Lower lobe of right lung (tissue), 2 donors: ENCODE measurements at regions not wholly inside any gene's neighbourhood (a gene's known extent, or its start where the extent isn't known, plus 50 kb on each side); places are given as distances from the start of the nearest gene placed in this dataset.
"Not testable (repeated sequence)": the region's sequence is repeated elsewhere in the genome, so short reads cannot be mapped to it uniquely, and the experiment has no call there.

Experiments used
- ATAC-seq, 2 donors: fragments of 200-7000 bp; cut with Tn5 transposase; one replicate each; pipeline ENCODE4 v1.9.1; 2020 to 2022; ENCODE audit warnings: mild to moderate bottlenecking in 2 of 2, moderate library complexity in 2 of 2
- DNase-seq: peaks from one replicate; pipeline ENCODE4 v3.0.0-alpha.2; 2020
- H3K27ac ChIP-seq: fragments of 200-600 bp; one replicate; pipeline ENCODE4 v1.8.0; 2022
- H3K27me3 ChIP-seq: fragments of 200-600 bp; one replicate; pipeline ENCODE4 v1.8.0; 2022; ENCODE audit warnings: low read depth
- H3K36me3 ChIP-seq: fragments of 200-600 bp; one replicate; pipeline ENCODE4 v1.8.0; 2022; ENCODE audit warnings: mild to moderate bottlenecking
- H3K4me1 ChIP-seq: fragments of 200-600 bp; one replicate; pipeline ENCODE4 v1.8.0; 2022
- H3K4me3 ChIP-seq: fragments of 200-600 bp; one replicate; pipeline ENCODE4 v1.8.0; 2022; ENCODE audit warnings: mild to moderate bottlenecking
- H3K9me3 ChIP-seq: fragments of 200-600 bp; one replicate; pipeline ENCODE4 v1.8.0; 2022
- intact Hi-C: fragments of 100-400 bp; cut with DNase I; formaldehyde crosslinking; loops from one replicate; pipeline ENCODE4 v1.11.0; 2022
- TF ChIP-seq, protein P1 (sequence below): fragments of 200-600 bp; IDR thresholded peaks from one replicate; pipeline ENCODE4 v1.8.0; 2022; ENCODE audit warnings: antibody characterized with exemption, mild to moderate bottlenecking
- donor health status: DM: no; HTN: yes; CAD: no; lungs with severe emphysema.

DNA sequence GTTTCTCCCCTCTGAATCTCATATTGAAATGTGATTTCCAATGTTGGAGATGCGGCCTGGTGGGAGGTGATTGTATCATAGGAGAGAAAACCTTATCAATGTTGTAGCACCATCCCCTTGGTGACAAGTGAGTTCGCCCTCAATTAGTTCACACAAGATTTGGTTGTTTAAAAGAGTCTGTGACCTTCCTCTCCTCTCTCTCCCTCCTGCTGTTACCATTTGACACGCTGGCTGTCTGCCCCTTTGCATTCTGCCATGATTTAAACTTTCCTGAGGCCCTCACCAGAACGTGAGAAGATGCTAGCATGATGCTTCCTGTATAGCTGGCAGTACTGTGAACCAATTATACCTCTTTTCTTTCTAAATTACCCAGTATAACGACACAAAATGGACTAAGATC is 730.9 kb upstream of the PRMT6 start:
- ATAC-seq (no peak), DNase-seq (no peak)
- H3K36me3 ChIP-seq: no peaks in the 10 kb centered on the region
- TF ChIP-seq, protein P1, sequence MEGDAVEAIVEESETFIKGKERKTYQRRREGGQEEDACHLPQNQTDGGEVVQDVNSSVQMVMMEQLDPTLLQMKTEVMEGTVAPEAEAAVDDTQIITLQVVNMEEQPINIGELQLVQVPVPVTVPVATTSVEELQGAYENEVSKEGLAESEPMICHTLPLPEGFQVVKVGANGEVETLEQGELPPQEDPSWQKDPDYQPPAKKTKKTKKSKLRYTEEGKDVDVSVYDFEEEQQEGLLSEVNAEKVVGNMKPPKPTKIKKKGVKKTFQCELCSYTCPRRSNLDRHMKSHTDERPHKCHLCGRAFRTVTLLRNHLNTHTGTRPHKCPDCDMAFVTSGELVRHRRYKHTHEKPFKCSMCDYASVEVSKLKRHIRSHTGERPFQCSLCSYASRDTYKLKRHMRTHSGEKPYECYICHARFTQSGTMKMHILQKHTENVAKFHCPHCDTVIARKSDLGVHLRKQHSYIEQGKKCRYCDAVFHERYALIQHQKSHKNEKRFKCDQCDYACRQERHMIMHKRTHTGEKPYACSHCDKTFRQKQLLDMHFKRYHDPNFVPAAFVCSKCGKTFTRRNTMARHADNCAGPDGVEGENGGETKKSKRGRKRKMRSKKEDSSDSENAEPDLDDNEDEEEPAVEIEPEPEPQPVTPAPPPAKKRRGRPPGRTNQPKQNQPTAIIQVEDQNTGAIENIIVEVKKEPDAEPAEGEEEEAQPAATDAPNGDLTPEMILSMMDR: no peak
- no peaks in the 10 kb centered on the region for H3K9me3 ChIP-seq
- H3K4me3 ChIP-seq: no peak overlapping the region
- no peaks in the 10 kb centered on the region for H3K27me3 ChIP-seq
- H3K27ac ChIP-seq: no peak overlapping the region
- no peaks in the 10 kb centered on the region for H3K4me1 ChIP-seq
- intact Hi-C loops: no loop called here

DNA sequence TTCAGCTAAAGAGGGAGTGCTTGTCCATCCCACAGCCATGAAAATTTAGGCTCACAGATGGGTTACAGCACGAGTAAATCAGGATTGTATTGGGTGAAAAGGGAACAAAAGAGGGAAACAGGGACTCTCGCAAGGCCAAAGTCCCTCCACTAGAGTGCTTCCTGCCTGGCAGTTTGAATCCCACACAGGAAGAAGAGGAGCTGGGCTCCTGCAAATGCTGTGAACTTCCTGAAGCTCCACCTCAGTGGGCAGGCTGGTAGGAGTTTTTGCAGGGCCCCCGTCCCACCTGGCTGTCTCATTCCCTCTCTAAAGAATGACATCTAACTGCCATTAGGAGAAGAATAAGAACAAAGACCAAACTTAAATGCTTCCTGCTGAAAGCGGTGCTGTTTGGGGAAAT is 712.0 kb upstream of the PRMT6 start:
- Histone ChIP-seq H3K4me1 (no peaks in the 10 kb centered on the region), H3K4me3 (no peak overlapping the region), H3K27me3 (no peaks in the 10 kb centered on the region), H3K36me3 (no peaks in the 10 kb centered on the region), H3K27ac (no peak overlapping the region), H3K9me3 (no peaks in the 10 kb centered on the region)
- no peak for ATAC-seq
- no peak for DNase-seq
- TF ChIP-seq, protein P1: no peak
- intact Hi-C loops: no loop called here

DNA sequence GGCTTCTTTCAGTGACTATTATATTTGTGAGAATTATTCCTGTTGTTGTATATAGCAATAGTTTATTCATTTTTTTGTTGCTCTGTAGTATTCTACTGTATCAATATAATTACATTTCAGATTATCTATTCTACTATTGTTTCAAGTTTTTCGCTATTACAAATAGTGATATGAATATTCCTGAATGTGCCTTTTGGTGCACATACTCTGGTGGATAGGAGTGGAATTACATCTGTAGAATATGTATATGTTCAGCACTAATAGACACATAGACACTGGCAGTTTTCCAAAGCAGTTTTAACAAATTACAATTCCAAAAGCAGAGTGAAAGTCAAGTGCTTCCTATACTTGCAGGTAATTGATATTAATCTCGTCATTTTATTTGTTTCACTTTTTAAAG is 696.2 kb upstream of the PRMT6 start:
- H3K4me3 ChIP-seq: no peak overlapping the region
- H3K9me3 ChIP-seq: peaks cover 8% of the 10 kb centered on the region
- H3K27ac ChIP-seq: no peak overlapping the region
- no peaks in the 10 kb centered on the region for H3K27me3 ChIP-seq
- H3K36me3 ChIP-seq: no peaks in the 10 kb centered on the region
- TF ChIP-seq, protein P1: no peak
- intact Hi-C loops: no loop called here
- no peaks in the 10 kb centered on the region for H3K4me1 ChIP-seq
- ATAC-seq (no peak), DNase-seq (no peak)

DNA sequence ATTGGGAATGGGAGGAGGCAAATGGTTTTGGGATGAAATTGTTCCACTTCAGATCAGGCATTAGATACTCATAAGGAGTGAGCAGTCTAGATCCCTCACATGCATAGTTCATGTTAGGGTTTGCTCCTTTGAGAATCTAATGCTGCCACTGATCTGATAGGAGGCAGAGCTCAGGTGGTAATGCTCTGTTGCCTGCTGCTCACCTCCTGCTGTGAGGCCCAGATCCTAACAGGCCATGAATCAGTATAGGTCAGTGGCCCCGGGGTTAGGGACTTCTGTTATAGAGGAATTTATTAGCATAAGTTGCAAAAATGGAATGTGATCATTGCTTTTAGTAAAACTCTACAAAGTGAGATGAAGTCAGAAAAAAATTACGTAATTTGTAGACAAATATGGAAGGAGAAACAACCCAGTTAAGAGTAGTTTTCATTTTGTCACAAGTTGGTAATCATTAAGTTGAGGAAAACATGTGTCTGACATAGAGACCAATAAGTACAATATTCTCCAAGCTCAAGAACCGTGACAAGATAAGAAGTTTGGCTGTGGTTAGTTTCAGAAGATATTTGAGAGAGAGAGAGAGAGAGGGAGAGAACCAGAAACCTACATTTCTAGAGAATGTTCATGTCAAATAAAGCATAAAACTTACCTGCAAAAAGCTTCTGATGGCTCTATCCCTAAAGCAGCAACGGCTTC is 689.7 kb upstream of the PRMT6 start:
- TF ChIP-seq, protein P1: no peak
- H3K27me3 ChIP-seq: no peaks in the 10 kb centered on the region
- intact Hi-C loops: no loop called here
- H3K36me3 ChIP-seq: no peaks in the 10 kb centered on the region
- H3K9me3 ChIP-seq: no peaks in the 10 kb centered on the region
- ATAC-seq (no peak), DNase-seq (no peak)
- H3K4me1 ChIP-seq: no peaks in the 10 kb centered on the region
- no peak overlapping the region for H3K27ac ChIP-seq
- no peak overlapping the region for H3K4me3 ChIP-seq

DNA sequence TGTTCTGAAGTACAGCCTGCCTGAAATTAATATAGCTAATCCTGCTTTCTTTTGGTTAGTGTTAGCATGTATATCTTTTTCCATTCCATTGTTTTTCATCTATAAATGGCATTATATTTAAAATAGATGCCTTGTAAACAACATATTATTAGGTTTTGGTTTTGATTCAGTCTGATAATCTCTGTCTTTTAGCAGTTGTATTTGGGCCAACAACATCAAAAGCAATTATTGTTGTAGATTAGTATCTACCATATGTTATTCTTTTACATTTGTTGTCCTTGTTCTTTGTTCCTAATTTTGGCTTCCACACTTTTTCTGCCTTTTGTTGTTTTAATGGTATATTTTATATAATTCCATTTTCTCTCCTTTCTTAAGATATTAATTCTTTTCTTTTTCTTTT is 678.2 kb upstream of the PRMT6 start:
- Histone ChIP-seq H3K9me3 (no peaks in the 10 kb centered on the region), H3K4me1 (no peaks in the 10 kb centered on the region), H3K36me3 (no peaks in the 10 kb centered on the region), H3K27ac (no peak overlapping the region), H3K27me3 (no peaks in the 10 kb centered on the region), H3K4me3 (no peak overlapping the region)
- intact Hi-C loops: no loop called here
- DNase-seq (no peak), ATAC-seq (no peak)
- TF ChIP-seq, protein P1: no peak

DNA sequence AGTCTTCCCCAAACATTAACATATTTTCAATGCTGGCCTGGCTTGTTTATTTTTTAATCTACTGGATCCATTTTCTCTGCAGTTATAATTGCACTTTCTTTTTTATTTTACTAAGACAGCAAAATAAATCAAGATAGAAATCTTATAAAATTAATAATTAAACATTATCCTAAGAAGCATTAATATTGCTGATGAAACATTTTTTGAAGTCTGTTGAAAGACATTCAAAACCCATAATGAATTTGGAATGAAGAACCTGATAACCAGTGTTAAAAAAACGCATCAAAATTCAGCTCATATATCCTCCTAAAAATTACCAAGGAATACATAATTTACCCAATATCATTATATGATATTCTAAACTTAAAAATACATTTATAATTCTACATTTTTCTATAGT is 675.7 kb upstream of the PRMT6 start:
- intact Hi-C loops: no loop called here
- ATAC-seq (no peak), DNase-seq (no peak)
- Histone ChIP-seq H3K27ac (no peak overlapping the region), H3K4me1 (no peaks in the 10 kb centered on the region), H3K9me3 (no peaks in the 10 kb centered on the region), H3K27me3 (no peaks in the 10 kb centered on the region), H3K4me3 (no peak overlapping the region), H3K36me3 (no peaks in the 10 kb centered on the region)
- TF ChIP-seq, protein P1: no peak

DNA sequence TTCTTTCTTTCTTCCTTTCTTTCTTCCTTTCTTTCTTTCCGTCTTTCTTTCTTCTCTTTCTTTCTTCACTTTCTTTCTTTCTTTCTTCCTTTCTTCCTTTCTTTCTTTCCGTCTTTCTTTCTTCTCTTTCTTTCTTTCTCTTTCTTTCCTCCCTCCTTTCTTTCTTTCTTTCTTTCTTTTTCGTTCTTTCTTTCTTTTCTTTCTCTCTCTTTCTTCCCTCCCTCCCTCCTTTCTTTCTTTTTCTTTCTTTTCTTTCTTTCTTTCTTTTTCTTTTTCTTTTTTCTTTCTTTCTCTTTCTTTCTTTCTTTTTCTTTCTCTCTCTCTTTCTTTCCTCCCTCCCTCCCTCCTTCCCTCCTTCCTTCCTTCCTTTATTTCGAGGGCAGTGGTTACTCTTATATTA is 667.3 kb upstream of the PRMT6 start:
- H3K27ac ChIP-seq, DNase-seq, intact Hi-C loops, H3K4me1 ChIP-seq, H3K4me3 ChIP-seq, H3K36me3 ChIP-seq, H3K9me3 ChIP-seq, H3K27me3 ChIP-seq, ATAC-seq: not testable (repeated sequence)
